ENCODE measurements at regions not wholly inside any gene's neighbourhood (a gene's known extent, or its start where the extent isn't known, plus 50 kb on each side); places are given as distances from the start of the nearest gene placed in this dataset.

DNA sequence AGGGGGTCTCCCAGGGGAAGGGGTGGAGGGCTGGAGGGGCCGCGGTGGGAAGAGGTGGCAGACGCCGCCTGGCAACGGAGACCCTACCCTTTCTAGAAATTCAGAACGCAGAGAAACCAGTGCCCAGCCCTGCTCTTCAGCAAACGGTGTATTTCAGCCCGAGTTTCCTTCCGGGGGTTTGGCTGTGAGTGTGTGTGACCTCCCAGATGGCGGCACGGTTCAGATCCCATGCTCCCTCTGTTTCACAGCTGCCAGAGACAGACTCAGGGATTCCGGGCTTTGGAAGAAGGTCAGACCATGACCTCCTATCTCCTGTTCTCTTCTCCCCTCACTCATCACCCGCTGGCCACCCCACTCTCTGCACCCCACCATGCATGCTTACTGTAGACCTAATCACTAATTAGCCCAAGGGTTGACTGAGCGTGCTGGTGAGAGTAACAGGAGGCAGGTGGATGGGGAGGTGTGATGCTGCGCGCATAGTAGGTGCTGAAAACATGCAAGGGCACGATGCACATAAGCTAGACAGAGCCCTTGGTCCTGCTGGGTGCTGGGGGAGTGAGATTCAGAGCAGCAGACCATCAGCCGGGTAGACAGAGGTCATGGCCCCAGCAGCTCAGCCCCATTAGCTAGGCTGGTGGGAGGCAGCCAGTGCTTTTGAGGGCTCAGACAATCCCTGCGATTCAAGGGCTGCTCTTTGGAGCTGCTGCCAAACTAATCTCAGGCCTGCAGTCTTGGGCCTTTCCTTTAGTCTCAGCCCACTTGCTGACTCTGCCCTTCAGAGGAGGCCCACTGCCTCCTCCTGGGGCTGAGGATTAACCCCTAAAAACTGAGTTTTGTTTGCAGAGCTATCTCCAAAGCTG, 256.5 kb upstream of the CADM1 start:
- H3K4me3 ChIP-seq: peak overlapping the region in 2 of 4 donors; percentile 44 to 96
- H3K27ac ChIP-seq: peak overlapping the region in 2 of 5 donors; percentile 64 to 66
- TF ChIP-seq, protein P1, sequence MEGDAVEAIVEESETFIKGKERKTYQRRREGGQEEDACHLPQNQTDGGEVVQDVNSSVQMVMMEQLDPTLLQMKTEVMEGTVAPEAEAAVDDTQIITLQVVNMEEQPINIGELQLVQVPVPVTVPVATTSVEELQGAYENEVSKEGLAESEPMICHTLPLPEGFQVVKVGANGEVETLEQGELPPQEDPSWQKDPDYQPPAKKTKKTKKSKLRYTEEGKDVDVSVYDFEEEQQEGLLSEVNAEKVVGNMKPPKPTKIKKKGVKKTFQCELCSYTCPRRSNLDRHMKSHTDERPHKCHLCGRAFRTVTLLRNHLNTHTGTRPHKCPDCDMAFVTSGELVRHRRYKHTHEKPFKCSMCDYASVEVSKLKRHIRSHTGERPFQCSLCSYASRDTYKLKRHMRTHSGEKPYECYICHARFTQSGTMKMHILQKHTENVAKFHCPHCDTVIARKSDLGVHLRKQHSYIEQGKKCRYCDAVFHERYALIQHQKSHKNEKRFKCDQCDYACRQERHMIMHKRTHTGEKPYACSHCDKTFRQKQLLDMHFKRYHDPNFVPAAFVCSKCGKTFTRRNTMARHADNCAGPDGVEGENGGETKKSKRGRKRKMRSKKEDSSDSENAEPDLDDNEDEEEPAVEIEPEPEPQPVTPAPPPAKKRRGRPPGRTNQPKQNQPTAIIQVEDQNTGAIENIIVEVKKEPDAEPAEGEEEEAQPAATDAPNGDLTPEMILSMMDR (IDR thresholded peaks at IDR 0.05): no peak
- TF ChIP-seq POLR2A (IDR thresholded peaks at IDR 0.05): no peak
- 29 to 71% (median 32%) methylated on average over 7 to 19 of the region's 19 CpGs for WGBS, 4 donors
- peaks cover 0 to 6% of the 10 kb centered on the region in 2 donors for H3K4me1 ChIP-seq (replicated peaks in 1 of 2)
- intact Hi-C loops (cut with DNase I): no loop called here
- H3K27me3 ChIP-seq: no peaks in the 10 kb centered on the region
- H3K36me3 ChIP-seq (replicated peaks in 1 of 2): no peaks in the 10 kb centered on the region
- peak in 4 of 7 donors; percentile 22 to 39 (median 29) for DNase-seq
- no peaks in the 10 kb centered on the region for H3K9me3 ChIP-seq (replicated peaks in 1 of 3)

DNA sequence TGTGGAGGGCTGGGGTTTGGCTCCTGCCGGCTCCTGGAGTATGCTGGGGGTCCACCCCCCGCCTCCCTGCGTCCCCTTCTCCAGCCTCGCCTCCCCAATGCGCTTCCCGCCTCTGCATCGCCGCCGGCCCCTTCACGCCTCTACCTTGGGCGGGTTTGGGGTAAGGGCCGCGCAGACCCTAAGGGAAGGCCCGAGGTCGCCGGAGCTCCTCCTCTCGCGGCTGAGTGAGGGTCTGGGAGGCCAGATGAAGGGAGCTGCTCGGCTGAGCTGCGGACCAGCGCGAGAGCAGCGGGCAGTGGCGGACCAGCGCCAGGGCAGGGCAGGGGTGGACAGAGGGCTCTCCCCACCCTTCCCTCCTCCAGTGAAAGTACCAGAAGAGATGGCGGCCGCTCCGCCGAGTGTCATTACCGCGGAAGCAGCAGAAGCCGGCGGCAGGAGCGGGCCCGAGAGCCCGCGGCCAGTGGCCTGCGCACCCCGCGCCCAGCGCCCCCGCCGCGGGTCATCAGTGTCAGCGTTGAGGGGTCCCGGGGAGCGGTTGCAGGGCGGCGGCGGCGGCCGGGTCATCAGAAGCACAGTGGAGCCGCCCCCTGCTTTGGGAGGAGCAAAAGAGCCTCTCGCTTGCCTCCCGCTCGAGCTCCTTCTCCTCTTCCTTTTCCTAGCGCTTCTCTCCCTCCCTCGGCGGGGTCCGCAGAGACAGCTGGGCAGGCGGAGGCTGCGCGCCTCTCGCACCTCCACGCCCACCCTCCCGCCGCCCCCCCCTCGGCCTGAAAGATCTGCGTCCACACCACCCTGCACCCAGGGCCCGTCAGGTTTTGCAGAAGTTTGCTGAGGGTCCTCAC, 255.6 kb upstream of the CADM1 start:
- intact Hi-C loops (cut with DNase I): no loop called here
- WGBS, 4 donors: 6 to 42% (median 9%) methylated on average over 11 to 70 of the region's 70 CpGs
- Histone ChIP-seq H3K27ac (peak overlapping the region in 2 of 5 donors; percentile 64 to 66), H3K4me1 (replicated peaks in 1 of 2) (peaks cover 0 to 6% of the 10 kb centered on the region in 2 donors), H3K27me3 (no peaks in the 10 kb centered on the region), H3K4me3 (peak overlapping the region in 3 of 4 donors; percentile 4 to 96 (median 44)), H3K36me3 (replicated peaks in 1 of 2) (no peaks in the 10 kb centered on the region), H3K9me3 (replicated peaks in 1 of 3) (no peaks in the 10 kb centered on the region)
- no peak for TF ChIP-seq POLR2A (IDR thresholded peaks at IDR 0.05)
- TF ChIP-seq, protein P1 (IDR thresholded peaks at IDR 0.05): no peak
- peak; percentile 27 to 59 (median 38) for DNase-seq

DNA sequence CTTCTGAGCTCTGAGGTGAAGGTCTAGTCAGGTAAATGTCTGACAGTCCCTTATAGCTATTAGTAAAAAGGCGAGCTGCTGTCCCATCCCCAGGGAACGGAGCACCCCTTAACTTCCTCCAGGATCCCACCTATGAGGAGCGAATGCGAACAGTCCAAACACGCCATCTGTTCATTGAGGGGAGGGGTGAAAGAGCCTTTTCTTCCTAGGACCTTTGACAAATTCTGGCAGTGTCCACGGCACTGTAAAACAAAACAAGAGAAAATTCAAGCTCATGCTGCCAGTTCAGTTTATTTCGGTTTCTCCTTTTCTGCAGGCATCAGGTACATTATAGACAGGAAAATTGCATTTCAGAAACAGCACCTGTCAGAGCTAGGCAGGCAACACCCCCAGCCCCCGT, 253.8 kb upstream of the CADM1 start:
- Histone ChIP-seq H3K4me3 (no peak overlapping the region), H3K27me3 (no peaks in the 10 kb centered on the region), H3K36me3 (replicated peaks in 1 of 2) (no peaks in the 10 kb centered on the region), H3K4me1 (replicated peaks in 1 of 2) (peaks cover 0 to 6% of the 10 kb centered on the region in 2 donors), H3K9me3 (replicated peaks in 1 of 3) (no peaks in the 10 kb centered on the region), H3K27ac (no peak overlapping the region)
- DNase-seq: no peak
- TF ChIP-seq, protein P1 (IDR thresholded peaks at IDR 0.05): no peak
- no peak for TF ChIP-seq POLR2A (IDR thresholded peaks at IDR 0.05)
- intact Hi-C loops (cut with DNase I): no loop called here
- WGBS, 4 donors: 92 to 97% (median 94%) methylated on average over 7 to 8 of the region's 8 CpGs
